Erythroblast (primary cell): ENCODE measurements at regions not wholly inside any gene's neighbourhood (a gene's known extent, or its start where the extent isn't known, plus 50 kb on each side); places are given as distances from the start of the nearest gene placed in this dataset.

Source experiments
- DNase-seq, 2 experiments: peaks; one replicate each; lab custom pipeline; 2025; lab: John Stamatoyannopoulos, UW
- GATA1 ChIP-seq: IDR thresholded peaks from 2 replicates; pipeline ENCODE4 v1.6.1; 2011; ENCODE audit warnings: low read depth, mild to moderate bottlenecking, control low read depth, low read length, moderate library complexity
- POLR2A ChIP-seq: IDR thresholded peaks from 2 replicates; pipeline ENCODE4 v1.6.1; 2011; ENCODE audit warnings: mild to moderate bottlenecking, low read length

DNA sequence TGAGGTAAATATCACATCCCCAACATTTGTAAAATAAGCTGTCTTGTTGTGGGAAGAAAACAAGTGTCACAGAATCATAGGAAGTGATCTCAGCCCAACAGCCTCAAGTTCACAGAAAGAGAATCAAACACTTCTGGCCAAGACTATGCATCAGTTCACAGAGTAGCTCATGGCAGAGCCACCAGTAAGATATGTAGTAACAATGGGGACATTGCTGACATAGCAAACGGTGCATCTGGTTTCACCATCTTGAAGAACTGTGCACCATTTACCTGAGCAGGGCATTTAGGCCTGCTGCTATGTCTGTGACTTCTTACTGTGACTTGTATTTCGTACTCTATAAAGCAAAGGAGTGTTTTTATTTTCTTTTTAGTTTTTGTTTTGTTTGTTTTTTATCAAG, 585.3 kb upstream of the FAT3 start:
- DNase-seq, result no peak
- no peak for TF ChIP-seq POLR2A
- no peak for TF ChIP-seq GATA1

DNA sequence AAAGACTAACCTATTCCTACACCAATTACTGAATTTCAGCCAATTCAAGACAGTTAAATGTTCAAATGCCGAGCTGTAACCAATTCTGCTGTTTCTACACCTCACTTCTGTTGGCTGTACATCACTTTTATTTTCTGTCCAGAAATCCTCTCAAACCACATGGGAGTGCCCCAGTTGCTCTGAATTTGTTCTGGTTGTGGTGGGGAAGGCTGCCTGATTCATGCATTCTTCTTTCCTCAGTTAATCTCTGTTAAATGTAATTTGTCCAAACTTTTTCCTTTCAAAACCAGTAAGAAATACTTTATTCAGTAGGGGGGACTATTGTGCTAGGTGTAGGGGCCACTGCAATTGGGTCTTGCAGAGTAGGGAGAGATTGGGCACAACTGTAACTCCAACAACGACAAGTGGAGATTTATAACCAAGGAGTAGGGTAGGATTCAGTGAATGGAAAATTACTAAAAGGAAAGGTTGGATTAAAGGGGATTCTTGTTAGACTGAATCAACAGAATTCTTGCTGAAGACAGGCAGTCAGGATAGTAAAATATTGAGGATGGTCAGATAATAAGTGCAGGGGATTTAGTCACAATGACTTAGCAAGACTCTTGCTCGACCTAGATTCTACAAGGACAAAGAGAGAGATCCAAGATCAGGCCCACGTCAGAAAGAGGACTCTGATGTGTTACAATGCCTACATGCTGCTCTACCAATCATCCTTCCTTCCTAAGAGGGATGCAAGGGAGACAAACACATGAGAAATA, 593.5 kb upstream of the FAT3 start:
- DNase-seq, result no peak

GRCh38 chr11:91625495-91625894, 599.1 kb upstream of the FAT3 start:
- DNase-seq, result no peak

More for the DNA sequence above, 593.5 kb upstream of the FAT3 start:
- TF ChIP-seq POLR2A (no peak), GATA1 (no peak)

DNA sequence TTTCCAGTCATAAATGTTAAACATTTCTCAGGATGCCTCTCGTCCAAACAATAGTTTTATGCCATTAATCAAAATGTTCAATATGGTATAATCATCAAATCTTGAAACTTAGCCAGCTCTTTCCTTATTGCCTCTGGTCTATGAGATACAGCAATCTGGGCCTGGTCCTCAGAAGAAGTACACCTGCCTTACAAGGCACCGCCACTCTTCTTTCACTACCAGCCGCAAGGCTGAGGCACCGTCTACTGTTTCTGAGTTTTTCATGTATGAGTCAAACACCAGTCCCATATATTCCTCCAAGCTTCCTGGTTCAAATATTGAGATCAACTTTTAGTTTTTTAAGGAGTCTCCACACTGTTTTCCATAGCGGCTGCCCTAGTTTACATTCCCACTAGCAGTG, 600.6 kb upstream of the FAT3 start:
- TF ChIP-seq POLR2A, result no peak
- TF ChIP-seq GATA1, result no peak
- no peak for DNase-seq

More at GRCh38 chr11:91625495-91625894, 599.1 kb upstream of the FAT3 start:
- TF ChIP-seq GATA1 (no peak), POLR2A (no peak)

- no peak for TF ChIP-seq POLR2A
- TF ChIP-seq GATA1, result no peak
- no peak for DNase-seq
Observed at GRCh38 chr11:91608677-91609076, 615.9 kb upstream of the FAT3 start.

DNA sequence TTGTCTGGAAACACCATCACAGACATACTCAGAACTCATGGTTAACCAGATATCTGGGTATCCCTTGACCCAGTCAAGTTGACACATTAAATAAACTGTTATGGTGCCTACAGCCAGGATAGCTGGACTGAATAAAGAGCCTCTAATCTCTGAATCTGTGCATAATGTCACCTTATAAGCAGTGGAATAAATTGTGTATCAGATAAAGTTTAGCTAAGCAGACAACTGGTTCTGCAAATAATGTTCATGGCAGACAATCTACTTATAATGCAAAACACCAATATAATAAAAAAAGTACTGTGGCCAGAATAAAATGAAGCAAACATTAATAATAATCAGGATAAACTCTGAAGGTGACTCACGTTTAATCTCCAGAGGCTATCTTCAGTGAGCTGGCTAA, 628.5 kb upstream of the FAT3 start:
- TF ChIP-seq GATA1, result no peak
- TF ChIP-seq POLR2A, result no peak

GRCh38 chr11:91591021-91591420, 633.6 kb upstream of the FAT3 start:
- DNase-seq, result no peak

More for the DNA sequence above, 628.5 kb upstream of the FAT3 start:
- DNase-seq, result no peak

DNA sequence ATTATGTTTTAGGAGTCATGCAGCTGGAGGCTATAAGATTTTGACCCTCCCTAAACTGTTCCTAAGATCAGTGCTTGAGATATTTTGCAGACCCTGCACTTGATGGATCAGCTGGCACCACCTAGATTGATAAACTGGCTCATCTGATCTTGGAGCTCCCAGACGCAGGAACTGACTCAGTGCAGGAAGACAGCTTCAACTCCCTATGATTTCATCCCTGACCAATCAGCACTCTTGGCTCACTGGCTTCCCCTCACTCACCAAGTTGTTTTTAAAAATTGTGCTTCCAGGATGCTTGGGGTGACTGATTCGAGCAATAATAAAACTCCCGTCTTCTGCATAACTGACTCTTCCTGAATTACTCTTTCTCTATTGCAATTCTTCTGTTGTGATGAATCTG, 637.5 kb upstream of the FAT3 start:
- DNase-seq, result no peak

More at GRCh38 chr11:91591021-91591420, 633.6 kb upstream of the FAT3 start:
- no peak for TF ChIP-seq GATA1
- no peak for TF ChIP-seq POLR2A

GRCh38 chr11:91585035-91585801, 639.4 kb upstream of the FAT3 start:
- TF ChIP-seq GATA1 (no peak), POLR2A (no peak)

More for the DNA sequence above, 637.5 kb upstream of the FAT3 start:
- TF ChIP-seq POLR2A (no peak), GATA1 (no peak)

DNA sequence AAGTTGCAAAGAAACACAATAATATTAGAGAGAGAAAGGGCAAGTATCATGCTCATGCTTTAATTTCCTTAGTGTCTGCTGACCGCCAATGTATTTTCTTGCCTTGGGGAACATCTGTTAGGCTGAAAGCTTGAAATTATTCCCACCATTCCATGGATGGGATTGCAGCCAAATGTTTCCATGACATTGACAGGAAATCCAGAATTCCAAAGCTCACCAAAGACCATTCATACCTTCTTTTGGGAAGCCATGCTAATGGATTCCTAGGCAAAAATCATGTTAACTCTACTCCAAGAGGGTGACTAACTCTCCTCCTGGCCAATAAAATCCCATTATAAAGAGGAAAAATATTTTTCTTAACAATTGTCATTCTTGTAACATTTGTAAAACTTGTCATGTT, 661.4 kb upstream of the FAT3 start:
- no peak for DNase-seq
- no peak for TF ChIP-seq GATA1

More at GRCh38 chr11:91585035-91585801, 639.4 kb upstream of the FAT3 start:
- DNase-seq, result no peak

- no peak for DNase-seq
- TF ChIP-seq POLR2A (no peak), GATA1 (no peak)
Observed at GRCh38 chr11:91560434-91560833, 664.2 kb upstream of the FAT3 start.

DNA sequence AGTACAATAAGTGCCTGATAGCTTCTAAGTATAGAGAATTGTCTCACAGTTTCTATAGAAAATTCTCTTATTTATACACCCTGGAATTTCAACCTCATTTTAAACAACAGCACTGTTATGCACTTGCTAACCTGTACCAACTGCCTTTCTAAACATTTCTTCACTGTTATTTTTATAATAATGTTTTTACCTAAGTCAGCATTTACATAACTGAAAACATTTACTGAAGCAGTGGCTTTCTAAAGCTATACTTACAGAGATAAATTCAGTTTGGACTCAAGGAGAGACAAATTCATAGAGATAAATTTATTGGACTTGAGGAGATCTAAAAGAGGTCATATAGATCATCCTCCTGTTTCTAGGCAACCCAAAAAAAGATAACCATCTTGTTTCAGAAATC, 686.6 kb upstream of the FAT3 start:
- TF ChIP-seq GATA1 (no peak), POLR2A (no peak)
- no peak for DNase-seq

- DNase-seq, result no peak
- TF ChIP-seq GATA1 (no peak), POLR2A (no peak)
Observed at GRCh38 chr11:91536366-91536765, 688.3 kb upstream of the FAT3 start.

DNA sequence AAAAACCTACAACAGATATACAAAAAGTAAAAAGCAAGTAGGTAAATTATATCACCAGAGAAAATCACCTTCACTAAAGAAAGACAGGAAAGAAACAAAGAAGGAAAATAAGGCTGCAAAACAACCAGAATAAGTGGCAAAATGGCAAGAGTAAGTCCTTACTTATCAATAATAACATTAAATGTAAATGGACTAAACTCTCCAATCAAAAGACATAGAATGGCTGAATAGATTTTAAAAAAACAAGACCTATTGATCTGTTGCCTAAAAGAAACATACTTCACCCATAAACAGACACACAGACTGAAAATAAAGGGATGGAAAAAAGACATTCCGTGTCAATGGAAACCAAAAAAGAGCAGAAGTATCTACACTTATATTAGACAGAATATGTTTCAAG, 695.7 kb upstream of the FAT3 start:
- TF ChIP-seq POLR2A, result no peak
- TF ChIP-seq GATA1, result no peak
- no peak for DNase-seq
